ENCODE measurements at regions not wholly inside any gene's neighbourhood (a gene's known extent, or its start where the extent isn't known, plus 50 kb on each side); places are given as distances from the start of the nearest gene placed in this dataset.

- Mint-ChIP-seq H3K4me3 (no peak overlapping the region), H3K9me3 (no peaks in the 10 kb centered on the region), H3K4me1 (no peaks in the 10 kb centered on the region), H3K27me3 (ENCODE audit: insufficient read depth, low read depth) (no peaks in the 10 kb centered on the region), H3K36me3 (no peaks in the 10 kb centered on the region), H3K27ac (no peak overlapping the region)
- H3K9me3 ChIP-seq (ENCODE audit: low read depth) = no peaks in the 10 kb centered on the region
- H3K9ac ChIP-seq = no peak overlapping the region
- no peaks in the 10 kb centered on the region for H3K36me3 ChIP-seq
- no peaks in the 10 kb centered on the region for H3K27me3 ChIP-seq
- H3K27ac ChIP-seq = no peak overlapping the region
- no peak overlapping the region for H3K4me3 ChIP-seq
- H3F3A ChIP-seq (ENCODE audit: low read depth) = no peaks in the 10 kb centered on the region
- DNase-seq (ENCODE audit: low spot score) = no peak
- H3K4me1 ChIP-seq = no peaks in the 10 kb centered on the region
- H4K20me1 ChIP-seq (ENCODE audit: low read depth) = no peaks in the 10 kb centered on the region
- TF ChIP-seq, protein P1, sequence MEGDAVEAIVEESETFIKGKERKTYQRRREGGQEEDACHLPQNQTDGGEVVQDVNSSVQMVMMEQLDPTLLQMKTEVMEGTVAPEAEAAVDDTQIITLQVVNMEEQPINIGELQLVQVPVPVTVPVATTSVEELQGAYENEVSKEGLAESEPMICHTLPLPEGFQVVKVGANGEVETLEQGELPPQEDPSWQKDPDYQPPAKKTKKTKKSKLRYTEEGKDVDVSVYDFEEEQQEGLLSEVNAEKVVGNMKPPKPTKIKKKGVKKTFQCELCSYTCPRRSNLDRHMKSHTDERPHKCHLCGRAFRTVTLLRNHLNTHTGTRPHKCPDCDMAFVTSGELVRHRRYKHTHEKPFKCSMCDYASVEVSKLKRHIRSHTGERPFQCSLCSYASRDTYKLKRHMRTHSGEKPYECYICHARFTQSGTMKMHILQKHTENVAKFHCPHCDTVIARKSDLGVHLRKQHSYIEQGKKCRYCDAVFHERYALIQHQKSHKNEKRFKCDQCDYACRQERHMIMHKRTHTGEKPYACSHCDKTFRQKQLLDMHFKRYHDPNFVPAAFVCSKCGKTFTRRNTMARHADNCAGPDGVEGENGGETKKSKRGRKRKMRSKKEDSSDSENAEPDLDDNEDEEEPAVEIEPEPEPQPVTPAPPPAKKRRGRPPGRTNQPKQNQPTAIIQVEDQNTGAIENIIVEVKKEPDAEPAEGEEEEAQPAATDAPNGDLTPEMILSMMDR (IDR thresholded peaks at IDR 0.05) = no peak
- TF ChIP-seq EZH2 (IDR thresholded peaks at IDR 0.05) (no peak), EZH2phosphoT487 (IDR thresholded peaks at IDR 0.05) (no peak)
- H3K79me2 ChIP-seq (ENCODE audit: low read depth) = no peaks in the 10 kb centered on the region
- peak overlapping the region; percentile 31 for H2AFZ ChIP-seq (replicated peaks)
- no peak overlapping the region for H3K4me2 ChIP-seq
Measured at GRCh38 chr13:83955011-83955410, 72.7 kb upstream of the SLITRK1 start.

DNA sequence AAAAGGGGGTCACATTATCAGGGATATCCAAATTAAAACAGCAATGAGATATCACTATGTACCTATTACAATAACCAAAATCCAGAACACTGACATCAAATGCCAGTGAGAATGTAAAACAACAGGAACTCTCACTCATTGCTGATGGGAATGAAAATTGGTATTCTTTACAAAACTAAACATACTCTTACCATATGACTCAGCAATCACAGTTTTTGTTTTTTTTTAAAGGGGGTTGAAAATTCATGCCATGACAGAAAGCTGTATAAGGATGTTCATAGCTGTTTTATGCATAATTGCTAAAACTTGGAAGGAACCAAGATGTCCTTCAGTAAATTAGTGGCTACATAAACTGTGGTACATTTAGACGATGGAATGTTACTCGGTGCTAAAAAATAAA is 71.6 kb upstream of the SLITRK1 start:
- no peaks in the 10 kb centered on the region for H3K36me3 Mint-ChIP-seq

DNA sequence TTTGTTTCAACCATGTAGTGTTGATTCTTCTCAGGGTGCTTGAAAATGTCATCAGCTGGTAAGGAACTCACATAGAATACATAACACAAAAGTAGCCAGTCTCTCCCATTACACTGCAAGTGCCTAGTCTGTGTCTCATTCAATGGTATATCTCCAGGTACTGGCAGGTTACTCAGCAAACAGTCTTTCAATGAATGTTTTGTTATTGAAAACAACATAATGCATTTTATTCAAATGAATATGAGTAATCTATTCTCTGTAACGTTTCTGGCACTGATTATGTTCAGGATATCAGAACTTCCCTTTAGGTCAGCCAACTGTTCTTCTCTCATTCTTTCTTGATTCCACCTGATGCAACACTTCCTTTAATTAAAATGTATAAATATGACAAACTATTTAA is 68.0 kb upstream of the SLITRK1 start:
- no peak for DNase-seq (ENCODE audit: low spot score)
- H3F3A ChIP-seq (ENCODE audit: low read depth) = no peaks in the 10 kb centered on the region
- no peak overlapping the region for H2AFZ ChIP-seq (replicated peaks)
- no peaks in the 10 kb centered on the region for H3K79me2 ChIP-seq (ENCODE audit: low read depth)
- H3K4me1 Mint-ChIP-seq = no peaks in the 10 kb centered on the region
- no peaks in the 10 kb centered on the region for H3K27me3 Mint-ChIP-seq (ENCODE audit: insufficient read depth, low read depth)
- no peaks in the 10 kb centered on the region for H4K20me1 ChIP-seq (ENCODE audit: low read depth)
- H3K27me3 ChIP-seq = no peaks in the 10 kb centered on the region
- no peak overlapping the region for H3K9ac ChIP-seq
- H3K27ac ChIP-seq = no peak overlapping the region
- no peaks in the 10 kb centered on the region for H3K36me3 Mint-ChIP-seq
- H3K4me3 ChIP-seq = no peak overlapping the region
- no peaks in the 10 kb centered on the region for H3K9me3 Mint-ChIP-seq
- no peaks in the 10 kb centered on the region for H3K9me3 ChIP-seq (ENCODE audit: low read depth)
- TF ChIP-seq EZH2 (IDR thresholded peaks at IDR 0.05) (no peak), EZH2phosphoT487 (IDR thresholded peaks at IDR 0.05) (no peak)
- TF ChIP-seq, protein P1 (IDR thresholded peaks at IDR 0.05) = no peak
- H3K36me3 ChIP-seq = no peaks in the 10 kb centered on the region
- H3K4me3 Mint-ChIP-seq = no peak overlapping the region
- no peaks in the 10 kb centered on the region for H3K4me1 ChIP-seq
- no peak overlapping the region for H3K4me2 ChIP-seq
- no peak overlapping the region for H3K27ac Mint-ChIP-seq

More for the DNA sequence above, 71.6 kb upstream of the SLITRK1 start:
- DNase-seq (ENCODE audit: low spot score) = no peak
- H3K27me3 Mint-ChIP-seq (ENCODE audit: insufficient read depth, low read depth) = no peaks in the 10 kb centered on the region
- no peaks in the 10 kb centered on the region for H3K4me1 ChIP-seq
- H3K4me1 Mint-ChIP-seq = no peaks in the 10 kb centered on the region
- no peaks in the 10 kb centered on the region for H3K27me3 ChIP-seq
- H3K36me3 ChIP-seq = no peaks in the 10 kb centered on the region
- no peak overlapping the region for H2AFZ ChIP-seq (replicated peaks)
- no peaks in the 10 kb centered on the region for H3K9me3 Mint-ChIP-seq
- H3K27ac ChIP-seq = no peak overlapping the region
- H3K79me2 ChIP-seq (ENCODE audit: low read depth) = no peaks in the 10 kb centered on the region
- no peak overlapping the region for H3K4me2 ChIP-seq
- H3K4me3 ChIP-seq = no peak overlapping the region
- no peaks in the 10 kb centered on the region for H3K9me3 ChIP-seq (ENCODE audit: low read depth)
- H3F3A ChIP-seq (ENCODE audit: low read depth) = no peaks in the 10 kb centered on the region
- TF ChIP-seq EZH2phosphoT487 (IDR thresholded peaks at IDR 0.05) = no peak
- TF ChIP-seq, protein P1 (IDR thresholded peaks at IDR 0.05) = no peak
- H4K20me1 ChIP-seq (ENCODE audit: low read depth) = no peaks in the 10 kb centered on the region
- H3K4me3 Mint-ChIP-seq = no peak overlapping the region
- H3K27ac Mint-ChIP-seq = no peak overlapping the region
- H3K9ac ChIP-seq = no peak overlapping the region
